Heart left ventricle (tissue), 16 donors: ENCODE measurements at regions not wholly inside any gene's neighbourhood (a gene's known extent, or its start where the extent isn't known, plus 50 kb on each side); places are given as distances from the start of the nearest gene placed in this dataset.

ENCODE experiments used
- ATAC-seq, 4 donors: fragments of 200-7000 bp; cut with Tn5 transposase; one replicate each; pipeline ENCODE4 v1.9.1; 2020 to 2022; ENCODE audit warnings: moderate library complexity in 4 of 4, mild to moderate bottlenecking in 3 of 4, moderate number of reproducible peaks in 1 of 4
- DNase-seq, 5 donors: peaks; one replicate each; pipeline ENCODE4 v3.0.0-alpha.2; 2020
- H3K27ac ChIP-seq, 12 donors: fragments of 200-600 bp; sonication (generic) in 4 of 12; one replicate each; pipeline versions ENCODE4 v1.5.0 to v1.8.0; 2016 to 2022; ENCODE audit warnings: mild to moderate bottlenecking in 2 of 12
- H3K27me3 ChIP-seq, 9 donors: fragments of 200-600 bp; sonication (generic) in 2 of 9; one replicate each; pipeline versions ENCODE4 v1.5.1 to v1.8.0; 2016 to 2022; ENCODE audit warnings: mild to moderate bottlenecking in 3 of 9
- H3K36me3 ChIP-seq, 9 donors: fragments of 200-600 bp; sonication (generic) in 2 of 9; one replicate each; pipeline versions ENCODE4 v1.5.0 to v1.8.0; 2018 to 2022; ENCODE audit warnings: mild to moderate bottlenecking in 2 of 9
- H3K4me1 ChIP-seq, 12 donors: fragments of 200-600 bp; sonication (generic) in 4 of 12; one replicate each; pipeline versions ENCODE4 v1.5.0 to v1.8.0; 2016 to 2022; ENCODE audit warnings: mild to moderate bottlenecking in 3 of 12
- H3K4me3 ChIP-seq, 12 donors: fragments of 200-600 bp; sonication (generic) in 4 of 12; one replicate each; pipeline versions ENCODE4 v1.5.0 to v1.8.0; 2017 to 2022; ENCODE audit warnings: mild to moderate bottlenecking in 9 of 12, moderate library complexity in 4 of 12
- H3K9me3 ChIP-seq, 12 donors: fragments of 200-600 bp; sonication (generic) in 4 of 12; one replicate each; pipeline versions ENCODE4 v1.5.0 to v1.8.0; 2016 to 2022; ENCODE audit warnings: mild to moderate bottlenecking in 1 of 12
- CTCF ChIP-seq, 12 donors: fragments of 200-600 bp; sonication (generic) in 4 of 12; IDR thresholded peaks; one replicate each; pipeline versions ENCODE4 v1.5.0 to v1.8.0; 2018 to 2022; ENCODE audit warnings: antibody characterized with exemption in 12 of 12, mild to moderate bottlenecking in 5 of 12
- POLR2A ChIP-seq, 2 donors: fragments of 450-650 bp; IDR thresholded peaks; one replicate each; pipeline ENCODE4 v1.6.1; 2017; ENCODE audit warnings: antibody characterized with exemption in 2 of 2, mild to moderate bottlenecking in 2 of 2, moderate library complexity in 2 of 2
- WGBS, 4 donors: extraction: QIAGEN DNeasy Blood & Tissue Kit in 2 of 4; methylation state at CpG; one replicate each; pipeline versions ENCODE4 v1.1.5 to v1.1.7; 2013 to 2018; 5-methylcytosine and 5-hydroxymethylcytosine counted together
- intact Hi-C, 10 donors: fragments of 100-400 bp; cut with DNase I; formaldehyde crosslinking; loops; one replicate each; pipeline versions ENCODE4 v1.11.1 to v1.14.2; 2022
- donor health status: ischemic (EF 13 %, LVEDD 7.1; RV severe dilation, severe dysfunction).
- donor health status: healthy with polysubstance abuse.
- donor health status: DM: no; HTN: yes; CAD: no.
- donor health status: DM: no; HTN: no; CAD: no.
- donor health status: ischemic (EF 25% LVEDD 6.9; RV normal size, moderate dysfunction).
- donor health status: ischemic (EF 25% LVEDD 5.7; RV mildly dilated, moderate dysfunction).
- donor health status: healthy.
- donor health status: DM: yes; HTN: yes; CAD: no.
- donor health status: ischemic (EF 35%, LVEDD 5.7; RV mildly dilated, moderate dysfunction).
- donor health status: nonischemic (EF 11% LVEDD 7.7; RV severe dilation, severe dysfunction).
- donor health status: DM: yes; HTN: yes; CAD: no.
- donor health status: PGD.
- donor health status: ischemic (EF 29% LVEDD 5.4; RV normal size, mild dysfunction).
- donor health status: nonischemic (EF 23%, LVEDD 6.1; RV moderate dilation, normal function).

- Histone ChIP-seq H3K4me1 (peaks cover 0 to 31% (median 19%) of the 10 kb centered on the region in 12 donors), H3K9me3 (no peaks in the 10 kb centered on the region), H3K36me3 (no peaks in the 10 kb centered on the region), H3K4me3 (no peak overlapping the region), H3K27me3 (no peaks in the 10 kb centered on the region), H3K27ac (no peak overlapping the region)
- 64 to 81% (median 72%) methylated on average over 4 of the region's 4 CpGs for WGBS, 4 donors
- TF ChIP-seq CTCF (IDR thresholded peaks at IDR 0.05) (no peak), POLR2A (IDR thresholded peaks at IDR 0.05) (no peak)
- intact Hi-C loops: loop anchor here in 9 of 10 donors (2.0 to 10.0 kb wide), 7 partner anchors 59 to 217 kb away; partner anchors contain the start of gene S1PR3 (in 5 of the 9)
- DNase-seq (no peak), ATAC-seq (no peak)
These were observed 207.6 kb upstream of the S1PR3 start for GRCh38 chr9:88783711-88784083.

- H3K4me3 ChIP-seq: no peak overlapping the region
- no peaks in the 10 kb centered on the region for H3K9me3 ChIP-seq
- H3K36me3 ChIP-seq: no peaks in the 10 kb centered on the region
- 84 to 87% (median 85%) methylated on average over 3 of the region's 3 CpGs for WGBS, 4 donors
- H3K27me3 ChIP-seq: no peaks in the 10 kb centered on the region
- no peak for TF ChIP-seq CTCF (IDR thresholded peaks at IDR 0.05)
- DNase-seq (no peak), ATAC-seq (no peak)
- H3K4me1 ChIP-seq: peaks cover 0 to 31% (median 19%) of the 10 kb centered on the region in 12 donors
- H3K27ac ChIP-seq: no peak overlapping the region
- intact Hi-C loops: loop anchor here in 9 of 10 donors (5.0 to 10.0 kb wide), 6 partner anchors 60 to 212 kb away; partner anchors contain the start of gene S1PR3 (in 6 of the 9)
These were observed 206.3 kb upstream of the S1PR3 start for GRCh38 chr9:88784960-88785359.

GRCh38 chr9:88786291-88787079 lies 204.8 kb upstream of the S1PR3 start:
- ATAC-seq (peak in 2 of 4 donors; percentile 12 to 29), DNase-seq (no peak)
- H3K27ac ChIP-seq: no peak overlapping the region
- no peak overlapping the region for H3K4me3 ChIP-seq
- no peaks in the 10 kb centered on the region for H3K27me3 ChIP-seq
- TF ChIP-seq CTCF (IDR thresholded peaks at IDR 0.05): no peak
- no peak for TF ChIP-seq POLR2A (IDR thresholded peaks at IDR 0.05)
- H3K9me3 ChIP-seq: no peaks in the 10 kb centered on the region
- peaks cover 0 to 31% (median 19%) of the 10 kb centered on the region in 12 donors for H3K4me1 ChIP-seq
- no peaks in the 10 kb centered on the region for H3K36me3 ChIP-seq
- WGBS, 4 donors: 35 to 63% (median 60%) methylated on average over 12 of the region's 12 CpGs
- intact Hi-C loops: loop anchor here in 4 of 10 donors (5.0 to 10.0 kb wide), 4 partner anchors 62 to 208 kb away; partner anchors contain the start of gene S1PR3 (in 2 of the 4)

GRCh38 chr9:88789785-88790184 lies 201.5 kb upstream of the S1PR3 start:
- Histone ChIP-seq H3K27ac (no peak overlapping the region), H3K36me3 (no peaks in the 10 kb centered on the region), H3K4me3 (no peak overlapping the region), H3K9me3 (no peaks in the 10 kb centered on the region), H3K4me1 (peaks cover 0 to 35% (median 14%) of the 10 kb centered on the region in 12 donors), H3K27me3 (no peaks in the 10 kb centered on the region)
- intact Hi-C loops: loop anchor here in 4 of 10 donors (5.0 to 10.0 kb wide), 4 partner anchors 65 to 205 kb away; partner anchors contain the start of gene S1PR3 (in 2 of the 4)
- ATAC-seq: no peak
- no peak for TF ChIP-seq CTCF (IDR thresholded peaks at IDR 0.05)
- no peak for TF ChIP-seq POLR2A (IDR thresholded peaks at IDR 0.05)
- 93 to 97% (median 95%) methylated on average over 3 of the region's 3 CpGs for WGBS, 4 donors
- no peak for DNase-seq
